ENCODE measurements at regions not wholly inside any gene's neighbourhood (a gene's known extent, or its start where the extent isn't known, plus 50 kb on each side); places are given as distances from the start of the nearest gene placed in this dataset.

DNA sequence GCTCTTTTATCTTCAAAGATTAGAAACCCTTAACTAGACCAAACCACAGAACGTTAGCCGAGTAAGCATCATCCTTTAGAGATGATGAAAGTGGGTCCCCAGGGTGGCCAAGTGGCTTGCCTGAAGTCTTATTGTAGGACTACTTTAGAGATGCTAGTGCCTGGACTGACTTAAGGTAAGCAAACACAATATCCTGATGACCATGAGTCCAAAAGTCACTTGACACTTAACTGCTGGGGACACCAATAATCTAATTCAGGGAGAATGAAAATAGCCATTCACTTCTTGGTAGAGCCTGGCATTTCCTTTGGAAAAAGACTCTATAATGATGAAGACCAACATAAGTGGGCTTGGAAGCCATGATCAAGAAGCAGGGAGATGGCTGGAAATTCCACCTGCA, 225.3 kb upstream of the IRF2BP2 start:
- Histone ChIP-seq H3K27ac (no peak overlapping the region), H3K4me3 (no peak overlapping the region), H3K27me3 (no peaks in the 10 kb centered on the region), H3K9me3 (peaks cover 0 to 4% (median 0%) of the 10 kb centered on the region in 3 donors), H3K4me1 (no peaks in the 10 kb centered on the region), H3K36me3 (no peaks in the 10 kb centered on the region)
- no peak for ATAC-seq
- TF ChIP-seq EP300 (IDR thresholded peaks at IDR 0.05), result no peak
- no peak for TF ChIP-seq POLR2A (IDR thresholded peaks at IDR 0.05)
- TF ChIP-seq POLR2AphosphoS5 (IDR thresholded peaks at IDR 0.05), result no peak
- TF ChIP-seq, protein P1, sequence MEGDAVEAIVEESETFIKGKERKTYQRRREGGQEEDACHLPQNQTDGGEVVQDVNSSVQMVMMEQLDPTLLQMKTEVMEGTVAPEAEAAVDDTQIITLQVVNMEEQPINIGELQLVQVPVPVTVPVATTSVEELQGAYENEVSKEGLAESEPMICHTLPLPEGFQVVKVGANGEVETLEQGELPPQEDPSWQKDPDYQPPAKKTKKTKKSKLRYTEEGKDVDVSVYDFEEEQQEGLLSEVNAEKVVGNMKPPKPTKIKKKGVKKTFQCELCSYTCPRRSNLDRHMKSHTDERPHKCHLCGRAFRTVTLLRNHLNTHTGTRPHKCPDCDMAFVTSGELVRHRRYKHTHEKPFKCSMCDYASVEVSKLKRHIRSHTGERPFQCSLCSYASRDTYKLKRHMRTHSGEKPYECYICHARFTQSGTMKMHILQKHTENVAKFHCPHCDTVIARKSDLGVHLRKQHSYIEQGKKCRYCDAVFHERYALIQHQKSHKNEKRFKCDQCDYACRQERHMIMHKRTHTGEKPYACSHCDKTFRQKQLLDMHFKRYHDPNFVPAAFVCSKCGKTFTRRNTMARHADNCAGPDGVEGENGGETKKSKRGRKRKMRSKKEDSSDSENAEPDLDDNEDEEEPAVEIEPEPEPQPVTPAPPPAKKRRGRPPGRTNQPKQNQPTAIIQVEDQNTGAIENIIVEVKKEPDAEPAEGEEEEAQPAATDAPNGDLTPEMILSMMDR (IDR thresholded peaks at IDR 0.05), result no peak
- WGBS, 2 donors (ENCODE audit: low coverage in 1 of 2), result 46% methylated on average over 2 of the region's 2 CpGs; no CpG with 5 or more reads in 1 of the 2 donors

DNA sequence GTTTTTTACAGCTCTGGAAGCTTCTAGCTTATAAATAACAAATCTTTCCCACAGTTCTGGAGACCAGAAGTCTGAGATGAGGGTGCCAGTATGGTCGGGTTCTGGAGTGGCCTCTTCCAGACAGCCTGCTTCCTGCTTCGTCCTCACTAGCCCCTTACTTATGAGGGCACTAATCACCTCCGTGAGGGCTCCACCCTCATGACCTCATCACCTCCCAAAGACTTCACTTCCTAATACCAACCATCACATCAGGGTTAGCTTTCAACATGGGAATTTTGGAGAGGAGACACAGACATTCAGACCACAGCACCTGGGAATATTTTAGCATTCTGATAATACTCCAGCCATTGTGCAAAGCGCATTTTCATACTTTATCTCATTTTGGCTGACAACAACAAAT, 223.7 kb upstream of the IRF2BP2 start:
- H3K4me3 ChIP-seq, result no peak overlapping the region
- no peaks in the 10 kb centered on the region for H3K36me3 ChIP-seq
- H3K27ac ChIP-seq, result no peak overlapping the region
- TF ChIP-seq POLR2AphosphoS5 (IDR thresholded peaks at IDR 0.05) (no peak), POLR2A (IDR thresholded peaks at IDR 0.05) (no peak), EP300 (IDR thresholded peaks at IDR 0.05) (no peak)
- TF ChIP-seq, protein P1 (IDR thresholded peaks at IDR 0.05), result no peak
- no peaks in the 10 kb centered on the region for H3K4me1 ChIP-seq
- no peak for ATAC-seq
- H3K27me3 ChIP-seq, result no peaks in the 10 kb centered on the region
- WGBS, 2 donors (ENCODE audit: low coverage in 1 of 2), result 82 to 95% methylated on average over 3 to 4 of the region's 4 CpGs
- peaks cover 0 to 4% (median 0%) of the 10 kb centered on the region in 3 donors for H3K9me3 ChIP-seq

DNA sequence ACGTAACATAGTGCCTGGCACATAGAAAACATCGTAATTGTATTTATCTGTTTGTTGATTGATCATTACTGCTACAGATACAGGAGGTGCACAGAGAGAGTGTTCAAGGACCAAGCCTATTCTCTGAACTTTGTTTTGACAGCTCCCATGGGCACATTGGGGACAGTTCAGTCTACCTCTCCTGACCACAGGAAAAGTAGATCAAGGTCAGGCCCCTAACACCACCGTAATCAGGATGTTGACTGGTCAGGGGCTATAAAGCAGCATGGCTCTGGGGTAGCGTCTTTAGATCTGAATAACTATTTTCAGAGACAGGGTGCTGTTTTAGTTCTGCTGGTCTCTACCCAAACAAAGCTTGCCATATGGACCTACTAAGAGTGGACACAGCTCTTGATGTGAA, 223.1 kb upstream of the IRF2BP2 start:
- Histone ChIP-seq H3K4me3 (no peak overlapping the region), H3K27me3 (no peaks in the 10 kb centered on the region), H3K36me3 (no peaks in the 10 kb centered on the region), H3K9me3 (peaks cover 0 to 4% (median 0%) of the 10 kb centered on the region in 3 donors), H3K4me1 (peaks cover 0 to under 1% (median 0%) of the 10 kb centered on the region in 3 donors), H3K27ac (no peak overlapping the region)
- WGBS, 2 donors (ENCODE audit: low coverage in 1 of 2), result 93 to 100% methylated on average over 2 of the region's 4 CpGs
- no peak for TF ChIP-seq EP300 (IDR thresholded peaks at IDR 0.05)
- TF ChIP-seq POLR2A (IDR thresholded peaks at IDR 0.05), result no peak
- TF ChIP-seq, protein P1 (IDR thresholded peaks at IDR 0.05), result no peak
- TF ChIP-seq POLR2AphosphoS5 (IDR thresholded peaks at IDR 0.05), result no peak
- no peak for ATAC-seq

DNA sequence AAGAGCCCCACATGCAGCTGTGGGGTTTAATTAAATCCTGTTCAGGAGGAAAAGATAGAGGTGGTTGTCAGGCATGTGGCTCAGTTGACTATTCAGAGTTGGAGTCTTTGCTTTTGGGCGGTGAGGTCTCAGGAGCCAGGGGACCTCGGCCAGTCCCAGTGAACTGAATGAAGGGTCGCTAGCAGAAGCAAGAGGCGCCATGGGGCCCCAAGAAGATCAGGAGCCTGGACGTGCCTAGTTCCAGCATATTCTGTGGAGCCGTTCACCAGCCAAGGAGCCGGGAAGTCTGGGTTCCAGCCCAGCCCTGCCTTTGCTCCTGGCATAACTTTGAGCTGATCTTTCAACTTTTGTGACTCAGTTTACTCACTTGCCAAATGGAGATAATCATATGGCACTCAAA, 217.7 kb upstream of the IRF2BP2 start:
- no CpG with 5 or more reads among the region's 7 CpGs for WGBS, 2 donors (ENCODE audit: low coverage in 1 of 2)
- peaks cover 0 to 14% (median 0%) of the 10 kb centered on the region in 3 donors for H3K4me1 ChIP-seq
- no peak overlapping the region for H3K27ac ChIP-seq
- no peak for ATAC-seq
- H3K4me3 ChIP-seq, result no peak overlapping the region
- TF ChIP-seq, protein P1 (IDR thresholded peaks at IDR 0.05), result no peak
- TF ChIP-seq POLR2A (IDR thresholded peaks at IDR 0.05), result no peak
- TF ChIP-seq POLR2AphosphoS5 (IDR thresholded peaks at IDR 0.05), result no peak
- no peak for TF ChIP-seq EP300 (IDR thresholded peaks at IDR 0.05)
- H3K36me3 ChIP-seq, result no peaks in the 10 kb centered on the region
- no peaks in the 10 kb centered on the region for H3K27me3 ChIP-seq
- no peaks in the 10 kb centered on the region for H3K9me3 ChIP-seq

DNA sequence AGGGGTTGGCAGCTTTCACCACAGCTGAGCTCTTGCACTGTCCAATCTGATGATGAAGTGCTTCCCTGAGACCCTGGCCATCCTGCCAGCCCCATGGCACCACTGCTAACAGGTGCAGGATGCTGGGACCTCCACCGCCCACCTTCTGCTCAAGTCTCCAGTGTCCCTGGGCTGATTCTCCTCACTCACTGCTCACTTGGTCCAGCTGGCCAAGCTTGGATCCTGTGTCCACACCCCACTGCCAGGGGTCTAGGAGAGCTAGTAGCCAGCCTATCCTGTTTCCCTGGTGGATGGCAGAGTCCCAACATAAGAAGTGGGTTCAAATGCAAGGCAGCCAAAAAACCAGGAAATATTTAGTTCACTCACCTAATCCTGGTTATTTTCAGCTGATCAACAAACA, 217.2 kb upstream of the IRF2BP2 start:
- no peak for TF ChIP-seq POLR2A (IDR thresholded peaks at IDR 0.05)
- Histone ChIP-seq H3K9me3 (no peaks in the 10 kb centered on the region), H3K36me3 (no peaks in the 10 kb centered on the region), H3K4me1 (peaks cover 0 to 14% (median 0%) of the 10 kb centered on the region in 3 donors), H3K27ac (no peak overlapping the region), H3K27me3 (no peaks in the 10 kb centered on the region), H3K4me3 (no peak overlapping the region)
- no peak for ATAC-seq
- 86 to 100% methylated on average over 1 of the region's 1 CpG for WGBS, 2 donors (ENCODE audit: low coverage in 1 of 2)
